Cardiac fibroblast (primary cell): ENCODE measurements at regions not wholly inside any gene's neighbourhood (a gene's known extent, or its start where the extent isn't known, plus 50 kb on each side); places are given as distances from the start of the nearest gene placed in this dataset.

Experiments
- DNase-seq, 2 donors: peaks; one replicate each; pipeline versions ENCODE4 v3.0.0 to v3.0.0-alpha.2; 2010; ENCODE audit warnings: low read depth in 2 of 2
- H3K4me3 ChIP-seq, 2 donors: replicated peaks in 1 of 2; 1 replicate in 1 of 2; 2 replicates in 1 of 2; pipeline ENCODE4 v1.5.1; 2011; ENCODE audit warnings: low read depth in 2 of 2, low read length in 2 of 2, mild to moderate bottlenecking in 2 of 2, moderate library complexity in 1 of 2
- TF ChIP-seq, protein P1 (sequence below): IDR thresholded peaks from one replicate; pipeline ENCODE4 v1.5.1; 2011; ENCODE audit warnings: low read depth, mild to moderate bottlenecking, low read length, inconsistent platforms

DNA sequence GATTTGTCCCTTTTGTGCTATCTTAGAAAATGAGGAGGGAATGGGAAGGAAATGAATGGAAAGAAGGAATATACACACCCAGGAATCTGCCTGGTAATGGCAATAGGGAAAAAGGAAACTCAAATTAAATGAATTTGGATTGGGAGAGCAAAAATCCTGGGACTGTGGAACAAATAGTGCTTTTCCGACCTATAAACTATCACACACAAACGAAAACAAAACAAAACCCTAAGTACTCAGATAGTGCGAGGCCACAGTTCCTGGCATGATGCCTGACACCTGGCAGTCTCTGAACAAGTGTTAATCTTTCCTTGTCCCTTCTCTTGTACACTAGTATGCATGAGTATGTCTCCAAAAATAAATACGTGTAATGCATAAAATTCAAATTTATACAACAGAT lies 319.8 kb upstream of the SPAG17 start:
- TF ChIP-seq, protein P1, sequence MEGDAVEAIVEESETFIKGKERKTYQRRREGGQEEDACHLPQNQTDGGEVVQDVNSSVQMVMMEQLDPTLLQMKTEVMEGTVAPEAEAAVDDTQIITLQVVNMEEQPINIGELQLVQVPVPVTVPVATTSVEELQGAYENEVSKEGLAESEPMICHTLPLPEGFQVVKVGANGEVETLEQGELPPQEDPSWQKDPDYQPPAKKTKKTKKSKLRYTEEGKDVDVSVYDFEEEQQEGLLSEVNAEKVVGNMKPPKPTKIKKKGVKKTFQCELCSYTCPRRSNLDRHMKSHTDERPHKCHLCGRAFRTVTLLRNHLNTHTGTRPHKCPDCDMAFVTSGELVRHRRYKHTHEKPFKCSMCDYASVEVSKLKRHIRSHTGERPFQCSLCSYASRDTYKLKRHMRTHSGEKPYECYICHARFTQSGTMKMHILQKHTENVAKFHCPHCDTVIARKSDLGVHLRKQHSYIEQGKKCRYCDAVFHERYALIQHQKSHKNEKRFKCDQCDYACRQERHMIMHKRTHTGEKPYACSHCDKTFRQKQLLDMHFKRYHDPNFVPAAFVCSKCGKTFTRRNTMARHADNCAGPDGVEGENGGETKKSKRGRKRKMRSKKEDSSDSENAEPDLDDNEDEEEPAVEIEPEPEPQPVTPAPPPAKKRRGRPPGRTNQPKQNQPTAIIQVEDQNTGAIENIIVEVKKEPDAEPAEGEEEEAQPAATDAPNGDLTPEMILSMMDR, result no peak
- no peak overlapping the region for H3K4me3 ChIP-seq
- no peak for DNase-seq

DNA sequence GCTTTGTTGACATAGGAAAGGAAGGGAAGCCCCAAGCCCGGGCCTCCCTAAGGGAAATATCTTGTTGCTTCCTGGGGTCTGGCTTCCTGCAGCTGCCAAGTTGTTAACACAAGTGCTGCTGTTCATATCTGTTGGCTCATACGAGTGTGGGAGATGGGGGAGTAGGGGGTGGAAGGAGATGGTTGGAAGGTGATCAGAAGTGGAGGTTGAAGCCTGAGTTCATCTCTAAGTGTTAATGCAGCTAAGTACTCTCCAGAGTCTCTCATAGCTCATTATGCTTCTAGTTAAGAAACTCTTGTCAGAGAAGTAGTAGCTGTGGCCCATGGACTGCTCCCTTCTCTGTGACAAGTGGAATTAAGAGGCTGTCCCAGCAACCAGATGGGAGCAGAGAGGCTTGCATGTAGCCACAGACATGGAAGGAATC lies 319.2 kb upstream of the SPAG17 start:
- TF ChIP-seq, protein P1, result no peak
- no peak for DNase-seq
- no peak overlapping the region for H3K4me3 ChIP-seq

DNA sequence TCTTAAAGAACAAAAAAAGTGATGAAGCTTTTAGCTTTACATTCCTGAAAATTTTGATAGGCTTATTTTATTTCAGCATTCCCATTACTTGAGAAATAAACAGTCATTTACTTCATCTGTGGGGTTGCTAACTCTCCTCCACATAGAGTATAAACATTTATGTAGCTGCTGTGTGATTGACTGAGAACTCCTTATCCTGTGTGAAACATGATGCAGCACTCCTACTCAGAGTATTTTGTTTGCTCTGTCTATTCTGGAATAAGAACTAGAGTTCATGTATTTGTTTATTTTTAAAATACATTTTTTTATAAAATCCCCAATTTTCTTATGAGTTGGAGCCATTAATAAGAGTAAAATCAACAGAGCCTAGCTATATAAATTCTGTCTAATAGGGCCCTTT lies 318.7 kb upstream of the SPAG17 start:
- no peak for DNase-seq

DNA sequence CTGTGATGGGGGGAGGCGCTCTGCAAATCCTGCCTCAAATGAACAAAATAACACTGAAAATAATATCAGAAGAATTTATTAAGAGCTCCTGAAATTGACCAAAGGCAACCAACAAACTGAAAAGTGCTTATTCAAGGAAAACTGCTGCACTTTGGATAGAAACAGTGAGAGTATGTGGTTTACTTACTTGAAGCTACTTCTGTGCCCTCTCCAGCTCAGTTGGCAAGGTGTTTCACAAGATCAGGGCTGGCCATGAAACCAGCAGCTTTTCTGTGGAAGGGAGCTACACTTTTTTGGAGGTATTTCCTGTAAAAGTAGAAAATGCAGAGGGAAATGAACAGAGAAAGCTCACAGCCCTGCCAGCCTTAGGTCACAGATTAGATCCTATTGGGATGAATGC lies 310.0 kb upstream of the SPAG17 start:
- H3K4me3 ChIP-seq, result no peak overlapping the region
- TF ChIP-seq, protein P1, result no peak
- no peak for DNase-seq

More for the DNA sequence above, 318.7 kb upstream of the SPAG17 start:
- TF ChIP-seq, protein P1, result no peak
- no peak overlapping the region for H3K4me3 ChIP-seq

DNA sequence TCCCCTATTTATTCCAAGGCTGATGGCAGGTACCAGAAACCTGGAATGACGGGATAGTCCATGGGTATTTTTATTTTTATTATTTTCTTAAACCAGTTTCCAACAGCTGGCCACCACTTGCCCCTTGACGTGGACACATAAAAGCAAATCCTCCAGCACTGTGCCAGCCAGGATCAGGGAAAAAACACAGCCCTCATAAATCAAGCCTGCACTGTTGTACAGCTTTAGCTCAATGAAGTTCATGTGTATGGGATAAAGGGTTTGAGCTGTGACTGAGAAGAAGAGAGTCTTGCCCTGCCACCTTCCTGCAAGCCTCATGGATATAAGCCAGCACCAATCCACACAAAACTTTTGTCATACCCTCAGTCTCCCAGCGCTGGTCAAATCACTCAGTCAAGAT lies 303.8 kb upstream of the SPAG17 start:
- H3K4me3 ChIP-seq, result no peak overlapping the region
- TF ChIP-seq, protein P1, result no peak
- no peak for DNase-seq

DNA sequence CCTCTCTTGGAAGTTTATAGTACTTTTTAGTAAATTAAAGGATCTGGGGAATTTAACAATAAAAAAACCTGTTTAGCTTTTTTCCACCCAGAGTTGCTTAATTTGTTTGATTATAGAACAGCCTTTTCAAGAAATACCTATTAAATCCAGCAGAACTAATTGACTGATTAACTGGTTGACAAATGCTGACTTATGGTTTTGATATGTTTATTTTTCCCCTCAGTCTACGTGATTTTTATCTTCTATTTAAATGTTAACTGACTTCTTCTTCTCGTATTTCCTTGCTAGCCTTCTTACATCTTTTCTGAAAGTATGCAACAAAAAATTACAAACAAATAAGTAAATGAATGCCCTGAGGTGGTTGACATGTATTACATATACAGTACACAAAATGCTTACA lies 302.9 kb upstream of the SPAG17 start:
- DNase-seq, result no peak
- TF ChIP-seq, protein P1, result no peak
- no peak overlapping the region for H3K4me3 ChIP-seq

DNA sequence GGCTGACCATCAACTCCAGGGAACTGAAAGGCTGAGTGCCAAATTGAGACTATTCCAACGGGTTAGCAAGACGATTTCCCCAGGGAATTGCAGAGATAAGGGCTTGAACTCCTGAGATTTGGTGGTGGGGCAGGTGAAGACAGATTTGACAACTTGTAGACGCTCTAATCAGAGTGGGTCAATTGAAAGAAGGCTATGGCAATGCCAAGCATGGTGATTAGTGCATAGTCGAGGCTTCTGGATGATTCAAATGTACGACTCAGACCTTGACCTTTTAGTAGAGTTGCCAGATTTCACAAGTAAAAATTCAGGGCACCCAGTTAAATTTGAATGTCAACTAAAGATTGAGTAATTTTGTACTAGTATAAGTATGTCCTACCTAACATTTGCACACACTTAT lies 302.1 kb upstream of the SPAG17 start:
- no peak for DNase-seq
- TF ChIP-seq, protein P1, result no peak
- H3K4me3 ChIP-seq, result no peak overlapping the region
